MM.1S (cell line): ENCODE measurements at regions not wholly inside any gene's neighbourhood (a gene's known extent, or its start where the extent isn't known, plus 50 kb on each side); places are given as distances from the start of the nearest gene placed in this dataset.

Experiments used
- DNase-seq: peaks from one replicate; pipeline ENCODE4 v3.0.0-alpha.2; 2015
- H2AFZ ChIP-seq: fragments of 300-600 bp; sonication (generic); 2 replicates; pipeline ENCODE4 v1.6.0; 2016; ENCODE audit warnings: antibody characterized with exemption, low read length
- H3F3A ChIP-seq: fragments of 300-600 bp; sonication (generic); 2 replicates; pipeline ENCODE4 v1.6.1; 2016; ENCODE audit warnings: mild to moderate bottlenecking, antibody characterized with exemption, low read length, moderate library complexity, mixed read lengths; ENCODE audit not compliant: insufficient read depth
- H3K27ac ChIP-seq: fragments of 300-600 bp; sonication (generic); 2 replicates; pipeline ENCODE4 v1.5.1; 2016; ENCODE audit warnings: mild to moderate bottlenecking, low read length
- H3K27me3 ChIP-seq: fragments of 300-600 bp; sonication (generic); replicated peaks from 2 replicates; pipeline ENCODE4 v1.6.0; 2016; ENCODE audit warnings: low read length; ENCODE audit not compliant: insufficient read depth
- H3K36me3 ChIP-seq: fragments of 300-600 bp; sonication (generic); replicated peaks from 2 replicates; pipeline ENCODE4 v1.6.1; 2016; ENCODE audit warnings: mild to moderate bottlenecking, low read length, mixed read lengths; ENCODE audit not compliant: insufficient read depth
- H3K4me1 ChIP-seq: fragments of 300-600 bp; sonication (generic); 2 replicates; pipeline ENCODE4 v1.6.1; 2016; ENCODE audit warnings: low read length, mixed read lengths
- H3K4me2 ChIP-seq: fragments of 300-600 bp; sonication (generic); 2 replicates; pipeline ENCODE4 v1.6.0; 2016; ENCODE audit warnings: low read depth, low read length
- H3K4me3 ChIP-seq: fragments of 300-600 bp; sonication (generic); 2 replicates; pipeline ENCODE4 v1.5.1; 2016; ENCODE audit warnings: low read length, mixed read lengths
- H3K79me2 ChIP-seq: fragments of 300-600 bp; sonication (generic); 2 replicates; pipeline ENCODE4 v1.6.1; 2016; ENCODE audit warnings: mixed run types, low read length, mixed read lengths
- H3K9ac ChIP-seq: fragments of 300-600 bp; sonication (generic); 2 replicates; pipeline ENCODE4 v1.6.1; 2016; ENCODE audit warnings: low read length, mixed read lengths
- H3K9me2 ChIP-seq: fragments of 300-600 bp; sonication (generic); replicated peaks from 2 replicates; pipeline ENCODE4 v1.6.1; 2016; ENCODE audit warnings: mild to moderate bottlenecking, low read length, mixed read lengths; ENCODE audit not compliant: insufficient read depth
- H3K9me3 ChIP-seq: fragments of 300-600 bp; sonication (generic); replicated peaks from 2 replicates; pipeline ENCODE4 v1.6.1; 2016; ENCODE audit warnings: mild to moderate bottlenecking, low read length, mixed read lengths; ENCODE audit not compliant: insufficient read depth
- H4K20me1 ChIP-seq: fragments of 300-600 bp; sonication (generic); 2 replicates; pipeline ENCODE4 v1.6.1; 2016; ENCODE audit warnings: mild to moderate bottlenecking, low read length, moderate library complexity, mixed read lengths; ENCODE audit not compliant: insufficient read depth
- CTCF ChIP-seq: fragments of 300-600 bp; sonication (generic); IDR thresholded peaks from 2 replicates; pipeline ENCODE4 v1.5.1; 2016; ENCODE audit warnings: antibody characterized with exemption, low read length, mixed read lengths
- EZH2 ChIP-seq: fragments of 300-600 bp; sonication (generic); optimal IDR thresholded peaks from 2 replicates; pipeline ENCODE3; 2017; ENCODE audit warnings: low read depth, mild to moderate bottlenecking, antibody characterized with exemption, low read length, mixed read lengths
- EZH2phosphoT487 ChIP-seq: fragments of 300-600 bp; sonication (generic); IDR thresholded peaks from 2 replicates; pipeline ENCODE4 v1.6.1; 2018; ENCODE audit warnings: antibody characterized with exemption, low read length

GRCh38 chr11:62022211-62022610, 54.8 kb upstream of the FTH1 start:
- H2AFZ ChIP-seq = no peak overlapping the region
- TF ChIP-seq EZH2 = no peak
- no peak for TF ChIP-seq CTCF
- TF ChIP-seq EZH2phosphoT487 = no peak
- H3K27me3 ChIP-seq = 0 out of 2 replicates have a peak, but pooled peaks cover 8% of the 10 kb centered on the region
- H3K4me2 ChIP-seq = no peak overlapping the region
- H3K27ac ChIP-seq = no peak overlapping the region
- H3K4me3 ChIP-seq = no peak overlapping the region
- H3K4me1 ChIP-seq = no peaks in the 10 kb centered on the region
- DNase-seq = no peak
- H3F3A ChIP-seq = no peaks in the 10 kb centered on the region
- no peaks in the 10 kb centered on the region for H4K20me1 ChIP-seq
- H3K36me3 ChIP-seq = no peaks in the 10 kb centered on the region
- no peaks in the 10 kb centered on the region for H3K9me3 ChIP-seq
- H3K79me2 ChIP-seq = no peaks in the 10 kb centered on the region
- H3K9ac ChIP-seq = no peak overlapping the region
- no peaks in the 10 kb centered on the region for H3K9me2 ChIP-seq

- Histone ChIP-seq H3K36me3 (no peaks in the 10 kb centered on the region), H3K27ac (no peak overlapping the region)
- TF ChIP-seq EZH2phosphoT487 = no peak
- no peak for TF ChIP-seq EZH2
- TF ChIP-seq CTCF = no peak
Observed at GRCh38 chr11:62020661-62021060, 53.2 kb upstream of the FTH1 start.

GRCh38 chr11:62018981-62019664, 51.7 kb upstream of the FTH1 start:
- Histone ChIP-seq H3K4me3 (no peak overlapping the region), H3K27ac (no peak overlapping the region), H2AFZ (no peak overlapping the region), H3K4me1 (no peaks in the 10 kb centered on the region), H3K9me3 (no peaks in the 10 kb centered on the region), H3K9me2 (no peaks in the 10 kb centered on the region), H3K79me2 (no peaks in the 10 kb centered on the region), H3K4me2 (no peak overlapping the region), H3F3A (no peaks in the 10 kb centered on the region), H3K27me3 (0 out of 2 replicates have a peak, but pooled peaks cover 8% of the 10 kb centered on the region), H3K9ac (no peak overlapping the region), H4K20me1 (no peaks in the 10 kb centered on the region), H3K36me3 (no peaks in the 10 kb centered on the region)
- TF ChIP-seq EZH2phosphoT487 (no peak), CTCF (no peak), EZH2 (no peak)
- no peak for DNase-seq

More at GRCh38 chr11:62020661-62021060, 53.2 kb upstream of the FTH1 start:
- no peaks in the 10 kb centered on the region for H3K4me1 ChIP-seq
- H2AFZ ChIP-seq = no peak overlapping the region
- no peaks in the 10 kb centered on the region for H3K9me2 ChIP-seq
- 0 out of 2 replicates have a peak, but pooled peaks cover 8% of the 10 kb centered on the region for H3K27me3 ChIP-seq
- DNase-seq = no peak
- H3K79me2 ChIP-seq = no peaks in the 10 kb centered on the region
- no peaks in the 10 kb centered on the region for H3F3A ChIP-seq
- H3K4me2 ChIP-seq = no peak overlapping the region
- H3K4me3 ChIP-seq = no peak overlapping the region
- no peak overlapping the region for H3K9ac ChIP-seq
- H3K9me3 ChIP-seq = no peaks in the 10 kb centered on the region
- no peaks in the 10 kb centered on the region for H4K20me1 ChIP-seq
